HCT116 (cell line): ENCODE measurements at regions not wholly inside any gene's neighbourhood (a gene's known extent, or its start where the extent isn't known, plus 50 kb on each side); places are given as distances from the start of the nearest gene placed in this dataset.

Experiments used
- ATAC-seq: fragments of 200-7000 bp; cut with Tn5 transposase; 2 replicates; pipeline ENCODE4 v1.9.1; 2020; ENCODE audit warnings: mild to moderate bottlenecking, moderate library complexity
- BruUV-seq: library from RNA; stranded (reverse); fragments of 400-500 nt; replicated peaks from 2 replicates; lab custom pipeline; 2021; lab: Mats Ljungman, UMichigan
- CTCF ChIA-PET: fragments of 300-600 bp; sonication (Branson Sonifier 250); formaldehyde crosslinking; loops from one replicate; lab custom pipeline; 2021; ENCODE audit warnings: antibody characterized with exemption; lab: Charles Lee
- POLR2A ChIA-PET: fragments of 300-600, 350-600 bp; sonication (Branson Sonifier 250); formaldehyde crosslinking; loops from one replicate; lab custom pipeline; 2021; ENCODE audit warnings: antibody characterized with exemption; lab: Charles Lee
- RAD21 ChIA-PET, 2 experiments: fragments of 300-600 bp; sonication (Branson Sonifier 250); formaldehyde crosslinking; loops; one replicate each; lab custom pipeline; 2023; ENCODE audit warnings: low total read pairs in 2 of 2; ENCODE audit not compliant: uncharacterized antibody in 2 of 2, unreplicated experiment in 2 of 2, low non-redundant PET in 1 of 2; lab: Charles Lee
- DNase-seq: peaks from one replicate; pipeline ENCODE4 v3.0.0-alpha.2; 2010; ENCODE audit warnings: low read depth, low spot score
- H2AFZ ChIP-seq: fragments of 200-600 bp; shearing (Covaris generic), sonication (generic); 2 replicates; pipeline ENCODE4 v1.6.1; 2017; ENCODE audit warnings: low read depth, mixed run types, mixed read lengths, antibody characterized with exemption, low read length; ENCODE audit not compliant: poor library complexity, severe bottlenecking
- H3K27ac ChIP-seq: 2 replicates; pipeline ENCODE4 v1.5.1; 2012; ENCODE audit warnings: low read depth, low read length
- H3K27me3 ChIP-seq: fragments of 200-600 bp; sonication (generic); 2 replicates; pipeline ENCODE4 v1.6.1; 2016; ENCODE audit warnings: mixed run types, low read length, mixed read lengths; ENCODE audit not compliant: insufficient read depth
- H3K36me3 ChIP-seq, 2 experiments: fragments of 200-500 bp in 1 of 2; fragments of 200-600 bp in 1 of 2; sonication (Bioruptor generic) in 1 of 2; sonication (generic) in 1 of 2; 2 replicates each; pipeline versions ENCODE4 v1.5.1 to v1.6.1; 2014 to 2016; ENCODE audit warnings: low read length in 2 of 2, inconsistent platforms in 1 of 2, mixed read lengths in 1 of 2, mixed run types in 1 of 2; ENCODE audit not compliant: insufficient read depth in 2 of 2, control insufficient read depth in 1 of 2
- H3K4me1 ChIP-seq, 2 experiments: fragments of 200-600 bp in 1 of 2; sonication (generic) in 1 of 2; 2 replicates each; pipeline versions ENCODE4 v1.5.1 to v1.6.1; 2012 to 2017; ENCODE audit warnings: low read length in 2 of 2, inconsistent platforms in 1 of 2, mild to moderate bottlenecking in 1 of 2, mixed read lengths in 1 of 2, mixed run types in 1 of 2, moderate library complexity in 1 of 2; ENCODE audit not compliant: insufficient read depth in 2 of 2, control insufficient read depth in 1 of 2
- H3K4me2 ChIP-seq: fragments of 200-600 bp; sonication (generic); 2 replicates; pipeline ENCODE4 v1.6.1; 2017; ENCODE audit warnings: mixed run types, low read length, mixed read lengths
- H3K4me3 ChIP-seq, 2 experiments: fragments of 200-600 bp in 1 of 2; sonication (generic) in 1 of 2; replicated peaks in 1 of 2; 2 replicates each; pipeline ENCODE4 v1.5.1; 2011 to 2016; ENCODE audit warnings: low read length in 2 of 2, control low read depth in 1 of 2, low read depth in 1 of 2, mild to moderate bottlenecking in 1 of 2, mixed read lengths in 1 of 2, mixed run types in 1 of 2
- H3K79me2 ChIP-seq: fragments of 200-600 bp; sonication (generic); 2 replicates; pipeline ENCODE4 v1.6.1; 2017; ENCODE audit warnings: mild to moderate bottlenecking, mixed run types, low read length, moderate library complexity, mixed read lengths; ENCODE audit not compliant: insufficient read depth
- H3K9ac ChIP-seq: fragments of 200-600 bp; sonication (generic); 2 replicates; pipeline ENCODE4 v1.6.1; 2016; ENCODE audit warnings: low read length, mixed read lengths
- H3K9me2 ChIP-seq: fragments of 200-600 bp; sonication (generic), shearing (Covaris generic); 2 replicates; pipeline ENCODE4 v1.6.1; 2017; ENCODE audit warnings: mixed run types, mild to moderate bottlenecking, moderate library complexity; ENCODE audit not compliant: insufficient read depth
- H3K9me3 ChIP-seq, 2 experiments: fragments of 200-500 bp in 1 of 2; fragments of 200-600 bp in 1 of 2; sonication (Bioruptor generic) in 1 of 2; sonication (generic) in 1 of 2; 2 replicates each; pipeline ENCODE4 v1.6.1; 2014 to 2017; ENCODE audit warnings: low read length in 2 of 2, mixed read lengths in 2 of 2, inconsistent platforms in 1 of 2, low read depth in 1 of 2, mild to moderate bottlenecking in 1 of 2, mixed run types in 1 of 2, moderate library complexity in 1 of 2; ENCODE audit not compliant: control insufficient read depth in 1 of 2, insufficient read depth in 1 of 2
- H4K20me1 ChIP-seq: fragments of 200-600 bp; sonication (generic), shearing (Covaris generic); 2 replicates; pipeline ENCODE4 v1.6.1; 2017; ENCODE audit warnings: mixed run types, mild to moderate bottlenecking, moderate library complexity; ENCODE audit not compliant: insufficient read depth
- ATF3 ChIP-seq: IDR thresholded peaks from 2 replicates; pipeline ENCODE4 v1.6.1; 2012
- EZH2phosphoT487 ChIP-seq: fragments of 200-600 bp; IDR thresholded peaks from 2 replicates; pipeline ENCODE4 v1.6.1; 2018; ENCODE audit warnings: antibody characterized with exemption, borderline replicate concordance
- JUND ChIP-seq: IDR thresholded peaks from 2 replicates; pipeline ENCODE4 v1.6.1; 2012
- MAX ChIP-seq: IDR thresholded peaks from 2 replicates; pipeline ENCODE4 v1.6.1; 2012
- POLR2A ChIP-seq: IDR thresholded peaks from 2 replicates; pipeline ENCODE4 v1.7.0; 2011; ENCODE audit warnings: borderline replicate concordance; ENCODE audit not compliant: insufficient read depth, insufficient read length; ENCODE audit errors: extremely low read depth
- POLR2AphosphoS5 ChIP-seq: IDR thresholded peaks from 2 replicates; pipeline ENCODE4 v1.6.1; 2011; ENCODE audit warnings: mild to moderate bottlenecking, low read depth, low read length, moderate library complexity
- REST ChIP-seq: IDR thresholded peaks from 2 replicates; pipeline ENCODE4 v1.6.1; 2012; ENCODE audit warnings: low read depth
- SIN3A ChIP-seq: IDR thresholded peaks from 2 replicates; pipeline ENCODE4 v1.6.1; 2012; ENCODE audit warnings: low read depth
- SP1 ChIP-seq: IDR thresholded peaks from 2 replicates; pipeline ENCODE4 v1.6.1; 2012; ENCODE audit warnings: low read depth
- SRF ChIP-seq: IDR thresholded peaks from 2 replicates; pipeline ENCODE4 v1.6.1; 2012; ENCODE audit warnings: low read depth
- ZBTB33 ChIP-seq: IDR thresholded peaks from 2 replicates; pipeline ENCODE4 v1.6.1; 2011; ENCODE audit warnings: mild to moderate bottlenecking, low read length, moderate library complexity; ENCODE audit not compliant: insufficient replicate concordance; ENCODE audit errors: extremely low read depth
- ZFX ChIP-seq: fragments of 450-650 bp; IDR thresholded peaks from 2 replicates; pipeline ENCODE4 v1.6.1; 2017
- intact Hi-C: fragments of 100-400 bp; cut with micrococcal nuclease; formaldehyde crosslinking; loops from 2 replicates; pipeline ENCODE4 v1.10.0; 2022

GRCh38 chr7:79570903-79571302 is 117.4 kb upstream of the MAGI2 start:
- H3K27ac ChIP-seq = no peak overlapping the region
- no peaks in the 10 kb centered on the region for H3K9me3 ChIP-seq
- intact Hi-C loops = no loop called here
- DNase-seq (no peak), ATAC-seq (no peak)
- TF ChIP-seq SIN3A = no peak
- TF ChIP-seq POLR2AphosphoS5 = no peak
- TF ChIP-seq POLR2A = no peak
- TF ChIP-seq ZBTB33 = no peak
- TF ChIP-seq REST = no peak
- no peak for TF ChIP-seq JUND
- TF ChIP-seq MAX = no peak
- TF ChIP-seq SP1 = no peak
- no peak for TF ChIP-seq ATF3
- no peak for TF ChIP-seq ZFX
- no peak for TF ChIP-seq SRF
- TF ChIP-seq EZH2phosphoT487 = no peak
- H3K4me1 ChIP-seq = no peaks in the 10 kb centered on the region
- H3K4me2 ChIP-seq = no peak overlapping the region
- H4K20me1 ChIP-seq = no peaks in the 10 kb centered on the region
- H3K79me2 ChIP-seq = no peaks in the 10 kb centered on the region
- RAD21 ChIA-PET = no interaction called here
- no peaks in the 10 kb centered on the region for H3K9me2 ChIP-seq
- H3K36me3 ChIP-seq = no peaks in the 10 kb centered on the region
- CTCF ChIA-PET = no interaction called here
- H3K4me3 ChIP-seq = no peak overlapping the region
- BruUV-seq = no TSS peak
- POLR2A ChIA-PET = no interaction called here
- no peaks in the 10 kb centered on the region for H3K27me3 ChIP-seq
- H2AFZ ChIP-seq = no peak overlapping the region
- no peak overlapping the region for H3K9ac ChIP-seq
